C4-2B (cell line): ENCODE measurements at regions not wholly inside any gene's neighbourhood (a gene's known extent, or its start where the extent isn't known, plus 50 kb on each side); places are given as distances from the start of the nearest gene placed in this dataset.

Source experiments
- CTCF ChIP-seq: fragments of 450-650 bp; conservative IDR thresholded peaks from 2 replicates; pipeline ENCODE4 v1.5.1; 2017; ENCODE audit warnings: mild to moderate bottlenecking
- ZFX ChIP-seq: fragments of 450-650 bp; IDR thresholded peaks from 2 replicates; pipeline ENCODE4 v1.6.1; 2017

GRCh38 chr3:18787441-18787840, 360.9 kb upstream of the KCNH8 start:
- TF ChIP-seq CTCF = no peak
- TF ChIP-seq ZFX = no peak
